ENCODE measurements at regions not wholly inside any gene's neighbourhood (a gene's known extent, or its start where the extent isn't known, plus 50 kb on each side); places are given as distances from the start of the nearest gene placed in this dataset.

GRCh38 chr17:69779378-69780214 lies 295.4 kb upstream of the KCNJ16 start:
- TF ChIP-seq CTCF (IDR thresholded peaks at IDR 0.05; ENCODE audit: extremely low read depth, insufficient read depth, missing control alignments): no peak
- no peak for DNase-seq (ENCODE audit: low spot score)
- in situ Hi-C loops (cut with MboI; ENCODE audit: low pct_unique_long_range_greater_than_20kb, low sequenced_read_pairs, unreplicated experiment): no loop called here

GRCh38 chr17:69783865-69784264 lies 291.2 kb upstream of the KCNJ16 start:
- no peak for TF ChIP-seq CTCF (IDR thresholded peaks at IDR 0.05; ENCODE audit: extremely low read depth, insufficient read depth, missing control alignments)

GRCh38 chr17:69788957-69789356 lies 286.1 kb upstream of the KCNJ16 start:
- DNase-seq (ENCODE audit: low spot score): no peak
- in situ Hi-C loops (cut with MboI; ENCODE audit: low pct_unique_long_range_greater_than_20kb, low sequenced_read_pairs, unreplicated experiment): no loop called here
- no peak for TF ChIP-seq CTCF (IDR thresholded peaks at IDR 0.05; ENCODE audit: extremely low read depth, insufficient read depth, missing control alignments)

More at GRCh38 chr17:69783865-69784264, 291.2 kb upstream of the KCNJ16 start:
- in situ Hi-C loops (cut with MboI; ENCODE audit: low pct_unique_long_range_greater_than_20kb, low sequenced_read_pairs, unreplicated experiment): no loop called here
- no peak for DNase-seq (ENCODE audit: low spot score)

- in situ Hi-C loops (cut with MboI; ENCODE audit: low pct_unique_long_range_greater_than_20kb, low sequenced_read_pairs, unreplicated experiment): no loop called here
- TF ChIP-seq CTCF (IDR thresholded peaks at IDR 0.05; ENCODE audit: extremely low read depth, insufficient read depth, missing control alignments): no peak
- DNase-seq (ENCODE audit: low spot score): no peak
These were observed 278.9 kb upstream of the KCNJ16 start for GRCh38 chr17:69796078-69796477.

- in situ Hi-C loops (cut with MboI; ENCODE audit: low pct_unique_long_range_greater_than_20kb, low sequenced_read_pairs, unreplicated experiment): no loop called here
- no peak for TF ChIP-seq CTCF (IDR thresholded peaks at IDR 0.05; ENCODE audit: extremely low read depth, insufficient read depth, missing control alignments)
These were observed 274.2 kb upstream of the KCNJ16 start for GRCh38 chr17:69800870-69801269.

GRCh38 chr17:69801368-69801767 lies 273.7 kb upstream of the KCNJ16 start:
- in situ Hi-C loops (cut with MboI; ENCODE audit: low pct_unique_long_range_greater_than_20kb, low sequenced_read_pairs, unreplicated experiment): no loop called here
- TF ChIP-seq CTCF (IDR thresholded peaks at IDR 0.05; ENCODE audit: extremely low read depth, insufficient read depth, missing control alignments): no peak
- DNase-seq (ENCODE audit: low spot score): no peak

More at GRCh38 chr17:69800870-69801269, 274.2 kb upstream of the KCNJ16 start:
- no peak for DNase-seq (ENCODE audit: low spot score)
